Aorta (tissue), 5 donors: ENCODE measurements at regions not wholly inside any gene's neighbourhood (a gene's known extent, or its start where the extent isn't known, plus 50 kb on each side); places are given as distances from the start of the nearest gene placed in this dataset.

Source experiments
- ATAC-seq: fragments of 200-7000 bp; cut with Tn5 transposase; one replicate; pipeline ENCODE4 v1.9.1; 2022; ENCODE audit warnings: moderate library complexity; ENCODE audit not compliant: low FRiP score
- DNase-seq, 2 donors: peaks; one replicate each; pipeline ENCODE4 v3.0.0-alpha.2; 2020
- H3K27ac ChIP-seq, 2 donors: one replicate each; pipeline ENCODE4 v1.5.1; 2013; ENCODE audit warnings: low read length in 2 of 2, mild to moderate bottlenecking in 2 of 2, moderate library complexity in 2 of 2, control low read depth in 1 of 2, inconsistent platforms in 1 of 2, low read depth in 1 of 2
- H3K27me3 ChIP-seq, 2 donors: one replicate each; pipeline ENCODE4 v1.6.1; 2013; ENCODE audit warnings: control low read depth in 1 of 2, low read length in 1 of 2, mild to moderate bottlenecking in 1 of 2, moderate library complexity in 1 of 2; ENCODE audit not compliant: insufficient read depth in 2 of 2, control insufficient read depth in 1 of 2
- H3K36me3 ChIP-seq, 2 donors: one replicate each; pipeline ENCODE4 v1.6.1; 2013; ENCODE audit warnings: control low read depth in 1 of 2, low read length in 1 of 2, mild to moderate bottlenecking in 1 of 2; ENCODE audit not compliant: insufficient read depth in 2 of 2, control insufficient read depth in 1 of 2
- H3K4me1 ChIP-seq, 2 donors: one replicate each; pipeline ENCODE4 v1.6.1; 2013; ENCODE audit warnings: low read length in 2 of 2, control low read depth in 1 of 2, mild to moderate bottlenecking in 1 of 2, moderate library complexity in 1 of 2; ENCODE audit not compliant: insufficient read depth in 2 of 2, control insufficient read depth in 1 of 2
- H3K4me3 ChIP-seq, 2 donors: one replicate each; pipeline ENCODE4 v1.5.1; 2013; ENCODE audit warnings: low read length in 2 of 2, control low read depth in 1 of 2, mild to moderate bottlenecking in 1 of 2
- H3K9me3 ChIP-seq: one replicate; pipeline ENCODE4 v1.6.1; 2013; ENCODE audit warnings: mild to moderate bottlenecking, low read length; ENCODE audit not compliant: control insufficient read depth
- WGBS, 2 donors: extraction: QIAGEN DNeasy Blood & Tissue Kit; methylation state at CpG; one replicate each; pipeline ENCODE4 v1.1.7; 2013; 5-methylcytosine and 5-hydroxymethylcytosine counted together
- intact Hi-C, 2 donors: fragments of 100-400 bp; cut with DNase I; formaldehyde crosslinking; loops; one replicate each; pipeline versions ENCODE4 v1.14.2 to v1.15.0; 2022
- donor health status: healthy with polysubstance abuse.
- donor health status: Bipolar disorder and iron deficiency.
- donor health status: DM: no; HTN: no; CAD: no.
- donor health status: DM: no; HTN: no; CAD: no.
- donor health status: DM: yes; HTN: yes; CAD: no.

DNA sequence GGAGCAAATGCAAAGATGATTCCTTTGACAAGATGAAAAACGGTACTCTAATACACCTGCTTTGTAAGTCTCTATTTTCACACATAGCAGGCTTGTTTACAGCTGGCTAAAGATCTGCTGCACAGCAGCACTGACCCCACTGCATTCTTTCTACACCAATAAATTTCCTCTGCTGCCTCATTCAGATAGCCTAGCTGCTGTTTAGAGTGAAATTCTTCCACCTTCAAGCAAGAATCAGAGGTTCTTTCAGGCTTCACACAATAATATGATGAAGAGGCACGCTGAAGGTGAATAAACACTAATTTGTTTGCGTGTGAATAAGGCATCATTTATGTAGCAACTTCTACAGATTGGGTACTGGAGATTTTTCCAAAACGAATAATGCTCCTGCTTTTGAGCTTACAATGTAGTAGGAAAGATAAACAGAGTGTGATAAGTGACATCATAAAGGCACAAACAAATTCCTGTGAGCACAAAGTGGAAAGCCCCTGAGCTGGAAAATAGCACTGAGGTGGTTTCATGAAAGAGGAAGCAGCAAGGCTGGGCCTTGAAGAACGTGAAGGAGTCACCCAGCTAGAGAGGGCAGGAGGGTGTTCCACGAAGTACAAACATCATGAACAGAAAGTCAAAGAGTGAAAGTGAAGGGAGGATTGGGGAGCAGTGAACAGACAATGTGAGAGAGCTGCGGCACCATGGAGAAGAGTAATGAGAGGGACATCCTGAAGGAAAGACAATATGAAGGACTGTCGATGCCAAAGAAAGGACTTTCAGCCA lies 543.4 kb downstream of the CD83 start:
- no peak for ATAC-seq

DNA sequence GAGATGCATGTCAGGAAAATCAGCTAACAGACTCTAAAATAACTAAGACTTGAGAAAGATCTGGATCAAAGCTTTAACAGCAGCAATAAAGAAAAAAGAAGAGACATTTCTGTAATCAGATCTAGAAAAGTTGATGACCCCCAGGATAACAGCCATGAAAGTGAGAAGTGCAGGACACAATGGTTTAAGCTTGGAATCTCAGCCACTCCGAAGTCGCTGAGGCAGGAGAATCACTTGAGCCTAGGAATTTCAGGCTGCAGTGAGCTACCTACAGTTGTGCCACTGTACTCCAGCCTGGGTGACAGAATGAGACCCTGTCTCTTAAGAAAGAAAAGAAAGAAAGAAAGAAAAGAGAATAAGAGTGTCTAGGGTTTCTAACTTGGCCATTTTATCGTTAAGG lies 544.1 kb downstream of the CD83 start:
- intact Hi-C loops: no loop called here
- H3K4me1 ChIP-seq: no peaks in the 10 kb centered on the region
- no peaks in the 10 kb centered on the region for H3K36me3 ChIP-seq
- no peaks in the 10 kb centered on the region for H3K27me3 ChIP-seq
- 79 to 89% methylated on average over 3 of the region's 3 CpGs for WGBS, 2 donors
- no peaks in the 10 kb centered on the region for H3K9me3 ChIP-seq
- H3K4me3 ChIP-seq: no peak overlapping the region
- no peak for ATAC-seq
- DNase-seq: no peak
- H3K27ac ChIP-seq: no peak overlapping the region

More for the DNA sequence above, 543.4 kb downstream of the CD83 start:
- DNase-seq: no peak
- 58 to 64% methylated on average over 8 of the region's 8 CpGs for WGBS, 2 donors
- H3K4me3 ChIP-seq: no peak overlapping the region
- no peaks in the 10 kb centered on the region for H3K36me3 ChIP-seq
- no peaks in the 10 kb centered on the region for H3K4me1 ChIP-seq
- H3K27me3 ChIP-seq: no peaks in the 10 kb centered on the region
- H3K27ac ChIP-seq: no peak overlapping the region
- no peaks in the 10 kb centered on the region for H3K9me3 ChIP-seq
- intact Hi-C loops: no loop called here

DNA sequence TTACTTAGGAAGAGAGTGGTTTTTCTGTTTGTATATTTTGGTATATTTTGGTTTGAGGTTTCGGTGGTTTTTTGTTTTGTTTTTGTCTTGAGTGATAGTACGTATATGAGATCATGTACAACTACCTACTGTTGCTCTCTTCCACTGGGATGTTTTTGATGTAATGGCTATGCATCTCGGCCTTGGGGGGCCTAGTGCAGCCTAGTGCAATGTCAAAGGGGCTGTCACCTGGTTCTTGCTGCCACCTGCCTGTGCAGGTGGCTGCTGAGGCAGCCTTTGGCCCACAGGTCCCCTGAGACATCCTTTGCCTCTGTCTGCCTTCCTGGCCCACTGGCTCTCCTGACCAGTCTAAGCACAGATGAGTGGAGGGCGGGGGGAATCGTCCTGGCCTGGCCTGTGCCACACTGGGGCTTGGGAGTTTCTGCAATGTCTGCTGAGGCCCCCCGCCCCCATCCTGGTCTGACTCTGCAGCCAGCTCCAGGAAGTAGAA lies 546.6 kb downstream of the CD83 start:
- no peak overlapping the region for H3K27ac ChIP-seq
- H3K36me3 ChIP-seq: no peaks in the 10 kb centered on the region
- DNase-seq: no peak
- H3K9me3 ChIP-seq: no peaks in the 10 kb centered on the region
- intact Hi-C loops: no loop called here
- 69% methylated on average over 6 of the region's 6 CpGs for WGBS, 2 donors
- H3K4me1 ChIP-seq: no peaks in the 10 kb centered on the region
- ATAC-seq: no peak
- no peak overlapping the region for H3K4me3 ChIP-seq
- H3K27me3 ChIP-seq: no peaks in the 10 kb centered on the region

DNA sequence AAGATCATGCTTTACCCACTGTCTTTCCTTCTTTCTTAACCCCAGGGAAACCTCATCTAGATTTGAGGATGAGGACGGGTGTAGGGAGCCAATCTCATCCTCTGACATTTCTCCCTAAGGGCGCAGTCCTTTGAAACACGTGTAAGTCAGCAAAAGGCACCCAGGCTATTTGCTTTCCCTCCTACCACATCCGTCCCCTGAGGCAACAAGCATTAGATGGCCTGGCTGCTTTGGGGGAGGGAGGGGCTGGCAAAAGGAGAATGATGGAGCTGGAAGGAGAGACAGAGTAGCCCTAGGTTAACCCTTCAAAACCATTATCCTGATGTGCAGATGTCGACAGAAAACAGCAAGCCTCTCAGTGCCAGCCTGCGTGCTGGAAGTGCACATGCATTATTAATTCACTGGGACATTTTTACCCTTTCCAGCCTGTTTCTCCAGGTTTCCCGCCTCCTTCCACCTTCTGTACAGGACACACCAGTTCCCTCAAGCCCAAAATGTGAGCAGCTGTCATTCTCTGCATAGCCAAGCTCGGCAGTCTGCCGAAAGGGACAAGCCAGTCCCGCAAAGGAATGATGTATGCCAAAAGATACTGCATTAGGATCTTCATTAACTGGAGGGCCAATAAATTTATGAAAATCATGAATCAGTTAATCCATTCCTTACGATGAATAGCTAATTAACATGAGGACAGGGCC lies 547.2 kb downstream of the CD83 start:
- DNase-seq: no peak
- no peak overlapping the region for H3K27ac ChIP-seq
- H3K4me1 ChIP-seq: no peaks in the 10 kb centered on the region
- H3K4me3 ChIP-seq: no peak overlapping the region
- no peaks in the 10 kb centered on the region for H3K27me3 ChIP-seq
- ATAC-seq: no peak
- WGBS, 2 donors: 57 to 64% methylated on average over 11 of the region's 11 CpGs
- H3K36me3 ChIP-seq: no peaks in the 10 kb centered on the region
- no peaks in the 10 kb centered on the region for H3K9me3 ChIP-seq
- intact Hi-C loops: no loop called here

DNA sequence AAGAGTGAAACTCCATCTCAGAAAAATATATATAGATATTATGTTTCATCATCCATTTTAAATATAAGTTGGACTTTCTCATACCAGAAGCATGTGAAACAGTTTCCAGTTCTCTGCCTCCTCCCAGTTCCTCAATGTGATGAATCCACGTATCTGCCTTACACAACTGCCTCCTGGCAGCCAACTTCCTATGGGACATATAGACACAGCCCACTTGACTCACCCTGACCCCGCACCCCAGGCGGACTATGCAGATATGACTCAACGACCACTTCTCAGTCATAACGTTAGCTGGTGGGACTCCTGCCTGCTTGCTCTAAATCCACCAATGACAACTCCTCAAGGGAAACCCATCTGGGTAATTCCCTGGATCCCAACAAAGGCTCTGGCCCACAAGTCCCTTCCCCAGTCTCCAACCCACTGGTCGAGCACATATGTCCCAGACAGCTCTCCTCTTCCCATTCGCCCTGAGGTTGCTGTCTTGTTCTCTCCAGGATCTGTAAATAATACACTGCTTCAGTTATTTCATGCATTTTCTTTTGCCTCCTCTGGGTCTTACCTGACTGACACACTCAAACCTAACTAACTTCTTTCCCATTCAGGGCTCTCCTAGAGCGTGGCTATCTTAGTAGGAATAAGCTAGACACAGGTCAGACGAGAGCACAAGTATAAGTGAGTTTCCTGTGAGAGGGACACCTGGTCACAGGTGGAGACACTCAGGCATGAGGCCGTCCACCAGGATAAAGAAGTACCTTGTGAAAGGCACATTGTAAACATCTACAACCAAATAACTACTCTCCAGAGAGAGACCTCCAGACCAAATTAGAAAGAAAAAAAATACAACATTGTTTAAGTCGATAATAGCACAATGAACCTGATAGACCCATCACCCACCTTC lies 548.5 kb downstream of the CD83 start:
- intact Hi-C loops: no loop called here
- peaks cover 0 to 3% of the 10 kb centered on the region in 2 donors for H3K27me3 ChIP-seq
- no peak for ATAC-seq
- DNase-seq: peak in 1 of 2 donors; percentile 71
- WGBS, 2 donors: 76 to 79% methylated on average over 11 of the region's 11 CpGs
- H3K27ac ChIP-seq: no peak overlapping the region
- H3K4me1 ChIP-seq: no peaks in the 10 kb centered on the region
- no peaks in the 10 kb centered on the region for H3K36me3 ChIP-seq
- no peak overlapping the region for H3K4me3 ChIP-seq
- H3K9me3 ChIP-seq: no peaks in the 10 kb centered on the region

DNA sequence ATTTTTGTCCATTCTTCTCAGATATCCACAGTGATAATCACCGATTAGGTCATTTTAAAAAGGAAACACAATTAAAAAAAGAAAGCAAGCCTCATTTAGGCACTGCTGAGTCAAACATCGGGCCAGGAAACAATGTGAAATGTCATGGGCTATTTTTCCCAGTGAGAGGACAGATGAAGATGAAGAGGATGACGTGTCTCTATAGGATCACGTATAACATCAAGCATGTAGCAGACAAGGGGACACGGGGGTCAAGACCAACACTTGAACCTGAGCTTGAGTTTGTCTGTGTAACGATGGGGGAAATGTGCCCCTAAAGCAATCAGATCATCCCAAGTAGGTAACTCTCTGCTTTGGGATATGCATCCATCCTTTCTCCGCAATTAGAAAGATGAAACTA lies 553.2 kb downstream of the CD83 start:
- 89 to 91% methylated on average over 7 of the region's 7 CpGs for WGBS, 2 donors
- no peaks in the 10 kb centered on the region for H3K9me3 ChIP-seq
- no peak overlapping the region for H3K27ac ChIP-seq
- H3K36me3 ChIP-seq: no peaks in the 10 kb centered on the region
- DNase-seq: no peak
- no peaks in the 10 kb centered on the region for H3K4me1 ChIP-seq
- no peak overlapping the region for H3K4me3 ChIP-seq
- no peak for ATAC-seq
- intact Hi-C loops: no loop called here
- peaks cover 0 to 3% of the 10 kb centered on the region in 2 donors for H3K27me3 ChIP-seq

DNA sequence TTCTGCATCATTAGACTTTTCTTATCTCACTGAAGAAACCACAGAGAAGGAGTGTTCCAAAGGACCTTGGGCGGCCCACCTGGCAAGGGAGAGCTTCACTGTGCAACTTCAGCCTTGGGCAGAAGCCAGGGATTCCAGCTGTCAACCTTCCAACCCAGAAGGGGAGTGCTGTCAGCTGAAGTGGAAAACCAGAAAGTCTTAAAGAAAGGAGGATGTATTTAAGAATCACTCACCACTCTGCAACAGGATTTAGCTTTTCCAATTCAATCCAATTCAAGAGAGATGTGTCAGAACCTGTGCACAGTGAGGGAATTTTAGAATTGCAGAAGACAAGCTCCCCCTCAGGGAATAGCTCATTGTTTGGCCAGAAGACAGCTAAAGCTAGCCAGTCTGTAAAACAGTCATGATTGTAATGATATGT lies 553.7 kb downstream of the CD83 start:
- H3K4me1 ChIP-seq: no peaks in the 10 kb centered on the region
- no peak for DNase-seq

DNA sequence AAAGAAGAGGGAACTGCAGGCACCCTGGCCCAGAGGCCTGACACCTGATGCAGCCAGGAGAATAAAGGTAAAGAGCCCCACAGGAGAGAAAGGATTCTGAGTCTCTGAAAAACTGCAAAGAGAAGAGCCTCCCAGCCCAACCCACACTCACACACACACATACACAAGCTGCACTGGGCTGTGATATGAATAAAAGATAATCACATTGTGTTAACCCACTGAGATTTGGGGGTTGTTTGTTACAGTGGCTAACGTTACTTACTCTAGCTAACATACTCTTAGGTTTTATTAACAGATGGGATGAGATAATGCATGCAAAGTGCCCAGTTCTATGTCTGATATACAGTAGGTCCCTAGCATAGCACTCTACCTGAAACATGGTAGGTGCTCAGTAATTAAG lies 554.4 kb downstream of the CD83 start:
- intact Hi-C loops: no loop called here
- no peak overlapping the region for H3K27ac ChIP-seq
- H3K36me3 ChIP-seq: no peaks in the 10 kb centered on the region
- no peaks in the 10 kb centered on the region for H3K4me1 ChIP-seq
- no peaks in the 10 kb centered on the region for H3K9me3 ChIP-seq
- ATAC-seq (no peak), DNase-seq (no peak)
- 93 to 98% methylated on average over 1 of the region's 1 CpG for WGBS, 2 donors
- no peak overlapping the region for H3K4me3 ChIP-seq
- peaks cover 0 to 3% of the 10 kb centered on the region in 2 donors for H3K27me3 ChIP-seq

More for the DNA sequence above, 553.7 kb downstream of the CD83 start:
- WGBS, 2 donors: 84 to 88% methylated on average over 1 of the region's 1 CpG
- Histone ChIP-seq H3K9me3 (no peaks in the 10 kb centered on the region), H3K27ac (no peak overlapping the region), H3K4me3 (no peak overlapping the region), H3K27me3 (peaks cover 0 to 3% of the 10 kb centered on the region in 2 donors), H3K36me3 (no peaks in the 10 kb centered on the region)
- no peak for ATAC-seq
- intact Hi-C loops: no loop called here
